Heart right ventricle (tissue), 16 donors: ENCODE measurements at regions not wholly inside any gene's neighbourhood (a gene's known extent, or its start where the extent isn't known, plus 50 kb on each side); places are given as distances from the start of the nearest gene placed in this dataset.

Experiments used
- ATAC-seq, 8 donors: fragments of 200-7000 bp; cut with Tn5 transposase; one replicate each; pipeline ENCODE4 v1.9.1; 2020; ENCODE audit warnings: mild to moderate bottlenecking in 8 of 8, moderate library complexity in 8 of 8, moderate number of reproducible peaks in 1 of 8
- DNase-seq, 2 donors: peaks; one replicate each; pipeline ENCODE4 v3.0.0-alpha.2; 2020
- H3K27ac ChIP-seq, 10 donors: fragments of 200-600 bp; sonication (generic) in 2 of 10; one replicate each; pipeline versions ENCODE4 v1.5.0 to v1.8.0; 2020 to 2022; ENCODE audit warnings: mild to moderate bottlenecking in 3 of 10
- H3K27me3 ChIP-seq, 7 donors: fragments of 200-600 bp; one replicate each; pipeline ENCODE4 v1.8.0; 2021 to 2022; ENCODE audit warnings: mild to moderate bottlenecking in 2 of 7
- H3K36me3 ChIP-seq, 9 donors: fragments of 200-600 bp; sonication (generic) in 1 of 9; one replicate each; pipeline versions ENCODE4 v1.5.0 to v1.8.0; 2020 to 2022; ENCODE audit warnings: mild to moderate bottlenecking in 2 of 9
- H3K4me1 ChIP-seq, 9 donors: fragments of 200-600 bp; sonication (generic) in 1 of 9; one replicate each; pipeline versions ENCODE4 v1.5.0 to v1.8.0; 2020 to 2022; ENCODE audit warnings: mild to moderate bottlenecking in 4 of 9
- H3K4me3 ChIP-seq, 10 donors: fragments of 200-600 bp; sonication (generic) in 2 of 10; one replicate each; pipeline versions ENCODE4 v1.5.0 to v1.8.0; 2020 to 2022; ENCODE audit warnings: mild to moderate bottlenecking in 7 of 10, moderate library complexity in 2 of 10
- H3K9me3 ChIP-seq, 11 donors: fragments of 200-600 bp in 10 of 11; sonication (generic) in 2 of 11; one replicate each; pipeline versions ENCODE4 v1.5.0 to v1.8.0; 2013 to 2022; ENCODE audit warnings: mild to moderate bottlenecking in 2 of 11, control low read depth in 1 of 11, moderate library complexity in 1 of 11
- CTCF ChIP-seq, 9 donors: fragments of 200-600 bp; sonication (generic) in 2 of 9; IDR thresholded peaks; one replicate each; pipeline versions ENCODE4 v1.5.0 to v1.8.0; 2021 to 2022; ENCODE audit warnings: antibody characterized with exemption in 9 of 9, mild to moderate bottlenecking in 5 of 9, moderate library complexity in 1 of 9
- WGBS, 2 donors: extraction: QIAGEN DNeasy Blood & Tissue Kit; methylation state at CpG; one replicate each; pipeline ENCODE4 v1.1.7; 2013; ENCODE audit warnings: inconsistent platforms in 1 of 2; 5-methylcytosine and 5-hydroxymethylcytosine counted together
- intact Hi-C, 10 donors: fragments of 100-400 bp; cut with DNase I; formaldehyde crosslinking; loops; one replicate each; pipeline versions ENCODE4 v1.11.1 to v1.14.2; 2022
- donor health status: Arrhythmogenic right ventricular cardiomyopathy.
- donor health status: ischemic (EF 13 %, LVEDD 7.1; RV severe dilation, severe dysfunction).
- donor health status: healthy with polysubstance abuse.
- donor health status: DM: no; HTN: yes; CAD: no.
- donor health status: DM: no; HTN: no; CAD: no.
- donor health status: ischemic (EF 25% LVEDD 6.9; RV normal size, moderate dysfunction).
- donor health status: ischemic (EF 25% LVEDD 5.7; RV mildly dilated, moderate dysfunction).
- donor health status: healthy.
- donor health status: DM: yes; HTN: yes; CAD: no.
- donor health status: Ischemic cardiomyopathy.
- donor health status: ischemic (EF 35%, LVEDD 5.7; RV mildly dilated, moderate dysfunction).
- donor health status: nonischemic (EF 11% LVEDD 7.7; RV severe dilation, severe dysfunction).
- donor health status: DM: yes; HTN: yes; CAD: no.
- donor health status: PGD.
- donor health status: ischemic (EF 29% LVEDD 5.4; RV normal size, mild dysfunction).
- donor health status: nonischemic (EF 23%, LVEDD 6.1; RV moderate dilation, normal function).

GRCh38 chr11:96469776-96470175 is 80.0 kb downstream of the JRKL start:
- Histone ChIP-seq H3K27me3 (no peaks in the 10 kb centered on the region), H3K27ac (no peak overlapping the region), H3K9me3 (peaks cover 0 to 19% (median 14%) of the 10 kb centered on the region in 11 donors), H3K4me3 (no peak overlapping the region), H3K36me3 (no peaks in the 10 kb centered on the region), H3K4me1 (peaks cover 0 to 11% (median 0%) of the 10 kb centered on the region in 9 donors)
- intact Hi-C loops, result loop anchor here in 8 of 10 donors (5.0 to 10.0 kb wide), 5 partner anchors 325 to 675 kb away; no protein-coding TSS in a partner anchor
- WGBS, 2 donors, result 72 to 87% methylated on average over 3 of the region's 3 CpGs
- ATAC-seq (no peak), DNase-seq (no peak)
- no peak for TF ChIP-seq CTCF (IDR thresholded peaks at IDR 0.05)

GRCh38 chr11:96470521-96470920 is 80.7 kb downstream of the JRKL start:
- Histone ChIP-seq H3K27ac (no peak overlapping the region), H3K27me3 (no peaks in the 10 kb centered on the region), H3K9me3 (peaks cover 0 to 27% (median 19%) of the 10 kb centered on the region in 11 donors), H3K4me1 (peaks cover 0 to 3% (median 0%) of the 10 kb centered on the region in 9 donors), H3K36me3 (no peaks in the 10 kb centered on the region), H3K4me3 (no peak overlapping the region)
- 37 to 45% methylated on average over 1 of the region's 1 CpG for WGBS, 2 donors
- no peak for TF ChIP-seq CTCF (IDR thresholded peaks at IDR 0.05)
- intact Hi-C loops, result loop anchor here in 1 of 10 donors (10.0 kb wide), 1 partner anchor 674 kb away; no protein-coding TSS in a partner anchor
- ATAC-seq (no peak), DNase-seq (no peak)

- Histone ChIP-seq H3K27ac (no peak overlapping the region), H3K36me3 (no peaks in the 10 kb centered on the region), H3K27me3 (no peaks in the 10 kb centered on the region), H3K4me1 (no peaks in the 10 kb centered on the region), H3K9me3 (peaks cover 0 to 42% (median 22%) of the 10 kb centered on the region in 11 donors), H3K4me3 (no peak overlapping the region)
- 87 to 88% methylated on average over 1 of the region's 1 CpG for WGBS, 2 donors
- intact Hi-C loops, result loop anchor here in 1 of 10 donors (10.0 kb wide), 1 partner anchor 673 kb away; no protein-coding TSS in a partner anchor
- ATAC-seq (no peak), DNase-seq (no peak)
- no peak for TF ChIP-seq CTCF (IDR thresholded peaks at IDR 0.05)
These were observed 82.3 kb downstream of the JRKL start for GRCh38 chr11:96472085-96472484.

GRCh38 chr11:96474263-96474662 is 84.5 kb downstream of the JRKL start:
- peaks cover 0 to 64% (median 33%) of the 10 kb centered on the region in 11 donors for H3K9me3 ChIP-seq
- no peaks in the 10 kb centered on the region for H3K27me3 ChIP-seq
- 91 to 95% methylated on average over 1 of the region's 1 CpG for WGBS, 2 donors
- no peak for ATAC-seq
- no peak for DNase-seq
- intact Hi-C loops, result loop anchor here in 1 of 10 donors (10.0 kb wide), 1 partner anchor 671 kb away; no protein-coding TSS in a partner anchor
- TF ChIP-seq CTCF (IDR thresholded peaks at IDR 0.05), result no peak
- no peak overlapping the region for H3K4me3 ChIP-seq
- no peaks in the 10 kb centered on the region for H3K4me1 ChIP-seq
- H3K36me3 ChIP-seq, result no peaks in the 10 kb centered on the region
- no peak overlapping the region for H3K27ac ChIP-seq
